Testis (tissue), 2 donors: ENCODE measurements at regions not wholly inside any gene's neighbourhood (a gene's known extent, or its start where the extent isn't known, plus 50 kb on each side); places are given as distances from the start of the nearest gene placed in this dataset.

ENCODE experiments used
- CTCF ChIP-seq, 3 experiments: fragments of 450-650 bp in 2 of 3; fragments of 200-600 bp in 1 of 3; sonication (generic) in 1 of 3; IDR thresholded peaks; one replicate each; pipeline ENCODE4 v1.5.1; 2016 to 2019; ENCODE audit warnings: antibody characterized with exemption in 3 of 3, mild to moderate bottlenecking in 2 of 3, moderate library complexity in 1 of 3
- POLR2A ChIP-seq: fragments of 450-650 bp; IDR thresholded peaks from one replicate; pipeline ENCODE4 v1.6.1; 2017; ENCODE audit warnings: antibody characterized with exemption, mild to moderate bottlenecking, moderate library complexity

DNA sequence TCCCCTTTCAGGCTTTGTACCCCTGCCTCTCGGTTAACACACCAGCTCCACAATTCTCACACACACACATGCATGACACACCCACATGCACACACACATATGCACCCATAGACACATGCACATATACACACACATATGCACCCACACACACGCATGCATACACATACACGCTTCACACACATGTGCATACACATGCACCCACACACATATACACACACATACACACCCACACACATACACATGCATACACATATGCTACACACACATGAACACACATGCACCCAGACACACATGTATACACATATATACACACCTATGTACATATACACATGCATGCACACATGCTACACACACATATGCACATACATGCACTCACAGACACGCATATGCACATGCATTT is 61.7 kb upstream of the SLC25A33 start:
- TF ChIP-seq CTCF (IDR thresholded peaks at IDR 0.05) (no peak), POLR2A (no peak)
